Psoas muscle (tissue), 7 donors: ENCODE measurements at regions not wholly inside any gene's neighbourhood (a gene's known extent, or its start where the extent isn't known, plus 50 kb on each side); places are given as distances from the start of the nearest gene placed in this dataset.

Source experiments
- ATAC-seq, 4 donors: fragments of 200-7000 bp; cut with Tn5 transposase; one replicate each; pipeline ENCODE4 v1.9.1; 2020; ENCODE audit warnings: moderate library complexity in 3 of 4, mild to moderate bottlenecking in 2 of 4
- DNase-seq, 2 donors: peaks; one replicate each; pipeline ENCODE4 v3.0.0-alpha.2; 2020
- H3K27ac ChIP-seq: fragments of 200-600 bp; one replicate; pipeline ENCODE4 v1.8.0; 2022
- H3K27me3 ChIP-seq, 3 donors: fragments of 200-600 bp in 1 of 3; one replicate each; pipeline versions ENCODE4 v1.6.1 to v1.8.0; 2013 to 2022; ENCODE audit warnings: low read length in 2 of 3, mild to moderate bottlenecking in 2 of 3, moderate library complexity in 1 of 3; ENCODE audit not compliant: insufficient read depth in 3 of 3
- H3K36me3 ChIP-seq, 2 donors: fragments of 200-600 bp in 1 of 2; one replicate each; pipeline versions ENCODE4 v1.6.1 to v1.8.0; 2013 to 2022; ENCODE audit warnings: low read depth in 1 of 2, mild to moderate bottlenecking in 1 of 2, moderate library complexity in 1 of 2; ENCODE audit not compliant: insufficient read depth in 1 of 2
- H3K4me1 ChIP-seq: fragments of 200-600 bp; one replicate; pipeline ENCODE4 v1.8.0; 2022
- H3K4me3 ChIP-seq: fragments of 200-600 bp; one replicate; pipeline ENCODE4 v1.8.0; 2022; ENCODE audit warnings: mild to moderate bottlenecking
- H3K9me3 ChIP-seq: fragments of 200-600 bp; one replicate; pipeline ENCODE4 v1.8.0; 2022
- CTCF ChIP-seq: fragments of 200-600 bp; IDR thresholded peaks from one replicate; pipeline ENCODE4 v1.8.0; 2022; ENCODE audit warnings: antibody characterized with exemption
- WGBS, 3 donors: extraction: QIAGEN DNeasy Blood & Tissue Kit; methylation state at CpG; one replicate each; pipeline versions ENCODE4 v1.1.6 to v1.1.7; 2013; 5-methylcytosine and 5-hydroxymethylcytosine counted together
- intact Hi-C, 2 donors: fragments of 100-400 bp; cut with DNase I; formaldehyde crosslinking; loops; one replicate each; pipeline versions ENCODE4 v1.11.0 to v1.14.2; 2022
- donor health status: healthy with polysubstance abuse.
- donor health status: DM: no; HTN: no; CAD: no; lungs with moderate emphysema.
- donor health status: Bipolar disorder and iron deficiency.
- donor health status: healthy.
- donor health status: DM: yes; HTN: yes; CAD: no.
- donor health status: DM: no; HTN: no; CAD: no.
- donor health status: DM: yes; HTN: yes; CAD: no.

GRCh38 chr2:219857751-219858150, 230.3 kb downstream of the SLC4A3 start:
- Histone ChIP-seq H3K4me3 (no peak overlapping the region), H3K4me1 (no peaks in the 10 kb centered on the region), H3K27me3 (no peaks in the 10 kb centered on the region), H3K27ac (no peak overlapping the region), H3K36me3 (no peaks in the 10 kb centered on the region), H3K9me3 (no peaks in the 10 kb centered on the region)
- no peak for TF ChIP-seq CTCF
- ATAC-seq (no peak), DNase-seq (no peak)
- intact Hi-C loops, result no loop called here
- 67 to 75% (median 71%) methylated on average over 4 of the region's 4 CpGs for WGBS, 3 donors

GRCh38 chr2:219861307-219861706, 233.9 kb downstream of the SLC4A3 start:
- Histone ChIP-seq H3K4me3 (no peak overlapping the region), H3K36me3 (no peaks in the 10 kb centered on the region), H3K27me3 (no peaks in the 10 kb centered on the region), H3K27ac (no peak overlapping the region), H3K4me1 (no peaks in the 10 kb centered on the region), H3K9me3 (no peaks in the 10 kb centered on the region)
- DNase-seq (no peak), ATAC-seq (no peak)
- TF ChIP-seq CTCF, result no peak
- intact Hi-C loops, result no loop called here
- WGBS, 3 donors, result 75 to 81% (median 79%) methylated on average over 3 of the region's 3 CpGs

- H3K36me3 ChIP-seq, result no peaks in the 10 kb centered on the region
- no peak overlapping the region for H3K4me3 ChIP-seq
- no peaks in the 10 kb centered on the region for H3K9me3 ChIP-seq
- H3K27me3 ChIP-seq, result no peaks in the 10 kb centered on the region
- 47 to 55% (median 50%) methylated on average over 2 of the region's 2 CpGs for WGBS, 3 donors
- no peak for DNase-seq
- no peaks in the 10 kb centered on the region for H3K4me1 ChIP-seq
- no peak for ATAC-seq
- intact Hi-C loops, result no loop called here
- no peak for TF ChIP-seq CTCF
- H3K27ac ChIP-seq, result no peak overlapping the region
Measured at GRCh38 chr2:219864154-219864553, 236.7 kb downstream of the SLC4A3 start.

GRCh38 chr2:219868635-219869034, 241.2 kb downstream of the SLC4A3 start:
- Histone ChIP-seq H3K36me3 (no peaks in the 10 kb centered on the region), H3K27me3 (no peaks in the 10 kb centered on the region), H3K9me3 (no peaks in the 10 kb centered on the region), H3K4me3 (no peak overlapping the region), H3K4me1 (no peaks in the 10 kb centered on the region), H3K27ac (no peak overlapping the region)
- intact Hi-C loops, result no loop called here
- TF ChIP-seq CTCF, result no peak
- no peak for ATAC-seq
- WGBS, 3 donors, result 90 to 95% (median 91%) methylated on average over 2 of the region's 2 CpGs
- DNase-seq, result no peak

GRCh38 chr2:219870041-219870440, 242.6 kb downstream of the SLC4A3 start:
- WGBS, 3 donors, result 62 to 64% (median 63%) methylated on average over 3 of the region's 3 CpGs
- intact Hi-C loops, result no loop called here
- Histone ChIP-seq H3K4me1 (no peaks in the 10 kb centered on the region), H3K4me3 (no peak overlapping the region), H3K36me3 (no peaks in the 10 kb centered on the region), H3K27ac (no peak overlapping the region), H3K9me3 (no peaks in the 10 kb centered on the region), H3K27me3 (no peaks in the 10 kb centered on the region)
- ATAC-seq (no peak), DNase-seq (no peak)
- TF ChIP-seq CTCF, result no peak
